ENCODE measurements at regions not wholly inside any gene's neighbourhood (a gene's known extent, or its start where the extent isn't known, plus 50 kb on each side); places are given as distances from the start of the nearest gene placed in this dataset.

DNA sequence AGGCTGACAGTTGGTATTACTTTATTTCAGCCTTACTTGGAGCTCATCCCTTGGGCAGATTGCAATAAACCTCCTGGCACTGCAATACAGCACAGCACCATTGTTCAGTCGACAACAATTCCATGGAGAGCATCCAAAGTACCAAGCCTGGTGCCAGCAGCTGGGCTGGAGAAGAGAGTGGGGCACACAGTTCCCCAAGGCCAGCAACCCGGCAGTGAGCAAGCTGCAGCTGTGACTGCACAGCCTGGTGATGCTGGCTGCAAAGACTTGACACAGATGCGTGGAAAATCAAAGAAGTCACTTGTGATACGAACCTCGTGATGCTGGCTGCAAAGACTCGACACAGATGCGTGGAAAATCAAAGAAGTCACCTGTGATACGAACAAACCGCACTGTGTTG lies 125.4 kb downstream of the ATPSCKMT start:
- no peak overlapping the region for H3K4me3 ChIP-seq (ENCODE audit: low read depth in 1 of 3, low read length in 3 of 3)
- WGBS, result 95% methylated on average over 9 of the region's 9 CpGs
- no peak for TF ChIP-seq FOXA2 (IDR thresholded peaks at IDR 0.05)
- TF ChIP-seq YY1 (IDR thresholded peaks at IDR 0.05), result no peak
- TF ChIP-seq TAF1 (conservative IDR thresholded peaks at IDR 0.05), result no peak
- no peak for TF ChIP-seq JUND (IDR thresholded peaks at IDR 0.05)
- TF ChIP-seq, protein P1, sequence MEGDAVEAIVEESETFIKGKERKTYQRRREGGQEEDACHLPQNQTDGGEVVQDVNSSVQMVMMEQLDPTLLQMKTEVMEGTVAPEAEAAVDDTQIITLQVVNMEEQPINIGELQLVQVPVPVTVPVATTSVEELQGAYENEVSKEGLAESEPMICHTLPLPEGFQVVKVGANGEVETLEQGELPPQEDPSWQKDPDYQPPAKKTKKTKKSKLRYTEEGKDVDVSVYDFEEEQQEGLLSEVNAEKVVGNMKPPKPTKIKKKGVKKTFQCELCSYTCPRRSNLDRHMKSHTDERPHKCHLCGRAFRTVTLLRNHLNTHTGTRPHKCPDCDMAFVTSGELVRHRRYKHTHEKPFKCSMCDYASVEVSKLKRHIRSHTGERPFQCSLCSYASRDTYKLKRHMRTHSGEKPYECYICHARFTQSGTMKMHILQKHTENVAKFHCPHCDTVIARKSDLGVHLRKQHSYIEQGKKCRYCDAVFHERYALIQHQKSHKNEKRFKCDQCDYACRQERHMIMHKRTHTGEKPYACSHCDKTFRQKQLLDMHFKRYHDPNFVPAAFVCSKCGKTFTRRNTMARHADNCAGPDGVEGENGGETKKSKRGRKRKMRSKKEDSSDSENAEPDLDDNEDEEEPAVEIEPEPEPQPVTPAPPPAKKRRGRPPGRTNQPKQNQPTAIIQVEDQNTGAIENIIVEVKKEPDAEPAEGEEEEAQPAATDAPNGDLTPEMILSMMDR (IDR thresholded peaks at IDR 0.05; ENCODE audit: low read depth, low read length, missing input control), result no peak
- no peak for TF ChIP-seq NR2F2 (IDR thresholded peaks at IDR 0.05)
- H3K9me3 ChIP-seq (ENCODE audit: control insufficient read depth in 4 of 4, low read length in 3 of 4), result no peaks in the 10 kb centered on the region
- DNase-seq (ENCODE audit: low spot score), result no peak
- H3K4me1 ChIP-seq (ENCODE audit: control insufficient read depth in 4 of 4, insufficient read depth in 4 of 4, low read length in 3 of 4), result no peaks in the 10 kb centered on the region
- no peaks in the 10 kb centered on the region for H3K36me3 ChIP-seq (ENCODE audit: control insufficient read depth in 4 of 4, insufficient read depth in 3 of 4, low read depth in 1 of 4, low read length in 3 of 4)
- H3K27ac ChIP-seq (ENCODE audit: low read depth in 1 of 2, low read length in 2 of 2), result no peak overlapping the region
- no peaks in the 10 kb centered on the region for H3K27me3 ChIP-seq (ENCODE audit: control insufficient read depth in 4 of 4, insufficient read depth in 4 of 4, low read length in 3 of 4)
- H3K9ac ChIP-seq (ENCODE audit: low read depth in 1 of 2, low read length in 2 of 2), result no peak overlapping the region

DNA sequence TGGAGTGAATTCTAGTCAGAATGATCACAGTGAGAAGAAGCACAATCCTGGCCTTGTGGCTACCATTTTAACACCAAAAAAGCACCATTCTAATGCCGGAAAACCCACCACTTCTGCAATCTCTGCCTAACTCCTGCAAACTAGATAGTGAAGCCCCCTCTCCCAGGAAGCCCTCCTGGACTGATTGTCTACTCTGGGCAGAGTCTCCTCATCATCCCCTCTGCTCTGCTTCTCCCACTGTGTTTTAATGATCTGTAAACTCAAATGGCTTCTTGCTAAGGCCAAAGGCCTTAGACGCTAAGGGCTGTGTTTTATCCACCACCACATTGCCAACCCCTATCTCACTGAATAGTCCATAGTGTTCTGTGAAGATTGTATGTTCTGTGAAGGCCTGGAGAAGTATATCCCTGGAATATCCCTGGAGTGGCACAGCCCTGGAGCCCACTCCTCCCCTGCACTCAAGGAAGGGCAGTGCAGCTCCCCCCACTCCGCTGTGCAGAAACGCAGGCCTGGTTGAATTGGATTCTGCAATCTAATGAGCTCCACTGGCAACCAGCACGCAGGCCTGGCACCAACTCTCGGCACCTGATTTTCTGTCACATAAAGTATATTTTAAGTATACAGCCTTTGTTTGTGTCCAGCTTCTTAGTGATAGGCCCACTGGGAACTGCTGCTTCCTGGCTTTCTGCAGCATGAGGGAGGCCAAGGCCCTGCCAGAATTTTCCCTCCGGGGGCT lies 126.3 kb downstream of the ATPSCKMT start:
- Histone ChIP-seq H3K9ac (ENCODE audit: low read depth in 1 of 2, low read length in 2 of 2) (no peak overlapping the region), H3K27ac (ENCODE audit: low read depth in 1 of 2, low read length in 2 of 2) (no peak overlapping the region), H3K36me3 (ENCODE audit: control insufficient read depth in 4 of 4, insufficient read depth in 3 of 4, low read depth in 1 of 4, low read length in 3 of 4) (peaks cover 0 to 2% (median 0%) of the 10 kb centered on the region in 4 donors), H3K27me3 (ENCODE audit: control insufficient read depth in 4 of 4, insufficient read depth in 4 of 4, low read length in 3 of 4) (no peaks in the 10 kb centered on the region), H3K4me1 (ENCODE audit: control insufficient read depth in 4 of 4, insufficient read depth in 4 of 4, low read length in 3 of 4) (no peaks in the 10 kb centered on the region), H3K9me3 (ENCODE audit: control insufficient read depth in 4 of 4, low read length in 3 of 4) (peaks cover 0 to 3% (median 0%) of the 10 kb centered on the region in 4 donors), H3K4me3 (ENCODE audit: low read depth in 1 of 3, low read length in 3 of 3) (no peak overlapping the region)
- TF ChIP-seq, protein P2, sequence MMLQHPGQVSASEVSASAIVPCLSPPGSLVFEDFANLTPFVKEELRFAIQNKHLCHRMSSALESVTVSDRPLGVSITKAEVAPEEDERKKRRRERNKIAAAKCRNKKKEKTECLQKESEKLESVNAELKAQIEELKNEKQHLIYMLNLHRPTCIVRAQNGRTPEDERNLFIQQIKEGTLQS (IDR thresholded peaks at IDR 0.05), result no peak
- no peak for TF ChIP-seq FOXA1 (IDR thresholded peaks at IDR 0.05)
- no peak for TF ChIP-seq FOXA2 (IDR thresholded peaks at IDR 0.05)
- TF ChIP-seq YY1 (IDR thresholded peaks at IDR 0.05), result no peak
- TF ChIP-seq RAD21 (IDR thresholded peaks at IDR 0.05), result no peak
- TF ChIP-seq, protein P3, sequence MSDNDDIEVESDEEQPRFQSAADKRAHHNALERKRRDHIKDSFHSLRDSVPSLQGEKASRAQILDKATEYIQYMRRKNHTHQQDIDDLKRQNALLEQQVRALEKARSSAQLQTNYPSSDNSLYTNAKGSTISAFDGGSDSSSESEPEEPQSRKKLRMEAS (IDR thresholded peaks at IDR 0.05), result no peak
- TF ChIP-seq, protein P4, sequence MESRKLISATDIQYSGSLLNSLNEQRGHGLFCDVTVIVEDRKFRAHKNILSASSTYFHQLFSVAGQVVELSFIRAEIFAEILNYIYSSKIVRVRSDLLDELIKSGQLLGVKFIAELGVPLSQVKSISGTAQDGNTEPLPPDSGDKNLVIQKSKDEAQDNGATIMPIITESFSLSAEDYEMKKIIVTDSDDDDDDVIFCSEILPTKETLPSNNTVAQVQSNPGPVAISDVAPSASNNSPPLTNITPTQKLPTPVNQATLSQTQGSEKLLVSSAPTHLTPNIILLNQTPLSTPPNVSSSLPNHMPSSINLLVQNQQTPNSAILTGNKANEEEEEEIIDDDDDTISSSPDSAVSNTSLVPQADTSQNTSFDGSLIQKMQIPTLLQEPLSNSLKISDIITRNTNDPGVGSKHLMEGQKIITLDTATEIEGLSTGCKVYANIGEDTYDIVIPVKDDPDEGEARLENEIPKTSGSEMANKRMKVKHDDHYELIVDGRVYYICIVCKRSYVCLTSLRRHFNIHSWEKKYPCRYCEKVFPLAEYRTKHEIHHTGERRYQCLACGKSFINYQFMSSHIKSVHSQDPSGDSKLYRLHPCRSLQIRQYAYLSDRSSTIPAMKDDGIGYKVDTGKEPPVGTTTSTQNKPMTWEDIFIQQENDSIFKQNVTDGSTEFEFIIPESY (IDR thresholded peaks at IDR 0.05), result no peak
- TF ChIP-seq RXRA (IDR thresholded peaks at IDR 0.05), result no peak
- TF ChIP-seq NR2F2 (IDR thresholded peaks at IDR 0.05), result no peak
- TF ChIP-seq HNF4G (IDR thresholded peaks at IDR 0.05), result no peak
- TF ChIP-seq, protein P5, sequence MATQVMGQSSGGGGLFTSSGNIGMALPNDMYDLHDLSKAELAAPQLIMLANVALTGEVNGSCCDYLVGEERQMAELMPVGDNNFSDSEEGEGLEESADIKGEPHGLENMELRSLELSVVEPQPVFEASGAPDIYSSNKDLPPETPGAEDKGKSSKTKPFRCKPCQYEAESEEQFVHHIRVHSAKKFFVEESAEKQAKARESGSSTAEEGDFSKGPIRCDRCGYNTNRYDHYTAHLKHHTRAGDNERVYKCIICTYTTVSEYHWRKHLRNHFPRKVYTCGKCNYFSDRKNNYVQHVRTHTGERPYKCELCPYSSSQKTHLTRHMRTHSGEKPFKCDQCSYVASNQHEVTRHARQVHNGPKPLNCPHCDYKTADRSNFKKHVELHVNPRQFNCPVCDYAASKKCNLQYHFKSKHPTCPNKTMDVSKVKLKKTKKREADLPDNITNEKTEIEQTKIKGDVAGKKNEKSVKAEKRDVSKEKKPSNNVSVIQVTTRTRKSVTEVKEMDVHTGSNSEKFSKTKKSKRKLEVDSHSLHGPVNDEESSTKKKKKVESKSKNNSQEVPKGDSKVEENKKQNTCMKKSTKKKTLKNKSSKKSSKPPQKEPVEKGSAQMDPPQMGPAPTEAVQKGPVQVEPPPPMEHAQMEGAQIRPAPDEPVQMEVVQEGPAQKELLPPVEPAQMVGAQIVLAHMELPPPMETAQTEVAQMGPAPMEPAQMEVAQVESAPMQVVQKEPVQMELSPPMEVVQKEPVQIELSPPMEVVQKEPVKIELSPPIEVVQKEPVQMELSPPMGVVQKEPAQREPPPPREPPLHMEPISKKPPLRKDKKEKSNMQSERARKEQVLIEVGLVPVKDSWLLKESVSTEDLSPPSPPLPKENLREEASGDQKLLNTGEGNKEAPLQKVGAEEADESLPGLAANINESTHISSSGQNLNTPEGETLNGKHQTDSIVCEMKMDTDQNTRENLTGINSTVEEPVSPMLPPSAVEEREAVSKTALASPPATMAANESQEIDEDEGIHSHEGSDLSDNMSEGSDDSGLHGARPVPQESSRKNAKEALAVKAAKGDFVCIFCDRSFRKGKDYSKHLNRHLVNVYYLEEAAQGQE (IDR thresholded peaks at IDR 0.05), result no peak
- TF ChIP-seq HNF4A (conservative IDR thresholded peaks at IDR 0.05), result no peak
- no peak for TF ChIP-seq GABPA (IDR thresholded peaks at IDR 0.05 in 1 of 2, conservative IDR thresholded peaks at IDR 0.05 in 1 of 2)
- TF ChIP-seq JUND (IDR thresholded peaks at IDR 0.05), result no peak
- no peak for TF ChIP-seq EGR1 (IDR thresholded peaks at IDR 0.05; ENCODE audit: low read depth in 2 of 2)
- TF ChIP-seq, protein P1 (IDR thresholded peaks at IDR 0.05; ENCODE audit: low read depth, low read length, missing input control), result no peak
- TF ChIP-seq TAF1 (conservative IDR thresholded peaks at IDR 0.05), result no peak
- no peak for TF ChIP-seq SP1 (IDR thresholded peaks at IDR 0.05)
- 92% methylated on average over 7 of the region's 7 CpGs for whole genome bisulfite sequencing
- DNase-seq (ENCODE audit: low spot score), result no peak
